ENCODE measurements at regions not wholly inside any gene's neighbourhood (a gene's known extent, or its start where the extent isn't known, plus 50 kb on each side); places are given as distances from the start of the nearest gene placed in this dataset.

DNA sequence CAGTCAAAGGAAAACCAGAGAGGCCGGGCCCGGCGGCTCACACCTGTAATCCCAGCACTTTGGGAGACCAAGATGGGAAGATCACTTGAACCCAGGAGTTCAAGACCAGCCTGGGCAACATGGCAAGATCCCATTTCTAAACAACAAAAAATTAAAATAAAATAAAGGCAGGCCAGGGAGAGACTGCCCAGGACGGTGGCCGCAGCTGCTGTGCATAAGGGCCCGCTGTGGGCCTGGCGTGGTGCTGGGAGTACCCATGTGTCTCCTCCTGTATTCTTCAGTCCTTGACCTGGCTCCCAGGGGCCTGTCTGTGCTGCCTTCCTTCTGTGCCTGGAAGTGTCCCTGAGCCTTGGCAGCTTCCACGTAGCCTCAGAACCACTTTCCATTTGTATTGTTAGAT, 56.8 kb upstream of the CNOT6 start:
- DNase-seq, result no peak
- no peak overlapping the region for H3K9ac ChIP-seq (ENCODE audit: insufficient read depth in 1 of 2, low read length in 2 of 2)
- peaks cover 0 to 2% (median 1%) of the 10 kb centered on the region in 4 donors for H3K9me3 ChIP-seq (ENCODE audit: control insufficient read depth in 4 of 4, insufficient read depth in 3 of 4, low read length in 3 of 4)
- no peak overlapping the region for H3K27ac ChIP-seq (ENCODE audit: low read depth in 1 of 2, low read length in 1 of 2)
- no peak for ATAC-seq (ENCODE audit: insufficient read depth, low FRiP score)
- WGBS, 2 donors, result 93 to 97% methylated on average over 8 of the region's 8 CpGs
- H3K4me1 ChIP-seq (ENCODE audit: control insufficient read depth in 5 of 5, insufficient read depth in 5 of 5, low read length in 5 of 5), result peaks cover 0 to 2% (median 0%) of the 10 kb centered on the region in 5 donors
- no peaks in the 10 kb centered on the region for H3K36me3 ChIP-seq (ENCODE audit: control insufficient read depth in 4 of 4, insufficient read depth in 4 of 4, low read length in 4 of 4)
- H3K27me3 ChIP-seq (ENCODE audit: control insufficient read depth in 3 of 3, insufficient read depth in 3 of 3, low read length in 2 of 3), result no peaks in the 10 kb centered on the region
- TF ChIP-seq, protein P1, sequence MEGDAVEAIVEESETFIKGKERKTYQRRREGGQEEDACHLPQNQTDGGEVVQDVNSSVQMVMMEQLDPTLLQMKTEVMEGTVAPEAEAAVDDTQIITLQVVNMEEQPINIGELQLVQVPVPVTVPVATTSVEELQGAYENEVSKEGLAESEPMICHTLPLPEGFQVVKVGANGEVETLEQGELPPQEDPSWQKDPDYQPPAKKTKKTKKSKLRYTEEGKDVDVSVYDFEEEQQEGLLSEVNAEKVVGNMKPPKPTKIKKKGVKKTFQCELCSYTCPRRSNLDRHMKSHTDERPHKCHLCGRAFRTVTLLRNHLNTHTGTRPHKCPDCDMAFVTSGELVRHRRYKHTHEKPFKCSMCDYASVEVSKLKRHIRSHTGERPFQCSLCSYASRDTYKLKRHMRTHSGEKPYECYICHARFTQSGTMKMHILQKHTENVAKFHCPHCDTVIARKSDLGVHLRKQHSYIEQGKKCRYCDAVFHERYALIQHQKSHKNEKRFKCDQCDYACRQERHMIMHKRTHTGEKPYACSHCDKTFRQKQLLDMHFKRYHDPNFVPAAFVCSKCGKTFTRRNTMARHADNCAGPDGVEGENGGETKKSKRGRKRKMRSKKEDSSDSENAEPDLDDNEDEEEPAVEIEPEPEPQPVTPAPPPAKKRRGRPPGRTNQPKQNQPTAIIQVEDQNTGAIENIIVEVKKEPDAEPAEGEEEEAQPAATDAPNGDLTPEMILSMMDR (IDR thresholded peaks at IDR 0.05; ENCODE audit: control extremely low read depth, extremely low read depth), result no peak
- H3K4me3 ChIP-seq, result no peak overlapping the region

DNA sequence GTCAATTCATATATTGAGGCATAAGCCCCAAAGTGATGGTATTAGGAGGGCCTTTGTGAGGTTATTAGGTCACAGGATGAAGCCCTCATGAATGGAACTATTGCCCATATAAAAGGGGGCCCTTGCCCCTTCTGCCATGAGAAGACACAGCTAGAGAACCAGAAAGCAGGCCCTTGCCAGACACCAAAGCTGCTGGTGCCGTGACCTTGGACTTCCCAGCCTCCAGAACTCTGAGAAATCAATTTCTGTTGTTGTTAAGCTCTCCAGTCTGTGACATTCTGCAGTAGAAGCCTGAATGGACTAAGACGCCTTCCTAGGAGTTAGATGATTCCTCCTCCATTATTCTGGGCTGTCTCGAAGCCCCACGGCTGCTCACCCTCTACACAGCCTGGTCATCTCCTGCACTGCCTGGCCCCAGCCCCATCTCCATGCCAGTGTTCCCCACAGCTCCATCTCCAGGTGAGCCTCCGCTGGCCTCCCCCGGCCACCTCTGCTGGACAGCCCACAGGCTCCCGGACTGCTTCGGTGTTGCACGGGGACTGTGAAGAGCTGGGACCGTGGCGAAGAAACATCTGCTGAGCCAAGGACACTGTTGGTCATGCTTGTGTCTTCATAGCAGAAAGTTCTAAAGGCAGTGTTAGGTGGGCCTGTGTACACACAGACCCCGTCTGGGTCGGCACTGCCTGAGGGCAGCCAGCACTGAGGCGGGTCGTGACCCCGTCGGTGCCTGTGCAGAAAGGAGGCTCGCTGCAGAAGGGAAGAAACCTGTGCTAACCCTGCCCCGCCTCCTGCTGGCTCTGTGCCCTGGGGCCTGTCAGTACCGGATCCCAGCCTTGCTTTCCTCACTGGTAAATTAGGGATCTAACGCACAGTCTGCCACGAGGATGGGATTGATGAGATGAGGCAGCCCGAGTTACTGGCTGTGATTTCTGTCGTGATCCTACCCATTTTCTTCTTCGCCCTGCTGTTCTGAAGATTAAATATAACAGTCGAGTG, 55.1 kb upstream of the CNOT6 start:
- peaks cover 0 to 2% (median 0%) of the 10 kb centered on the region in 5 donors for H3K4me1 ChIP-seq (ENCODE audit: control insufficient read depth in 5 of 5, insufficient read depth in 5 of 5, low read length in 5 of 5)
- no peak overlapping the region for H3K27ac ChIP-seq (ENCODE audit: low read depth in 1 of 2, low read length in 1 of 2)
- no peaks in the 10 kb centered on the region for H3K27me3 ChIP-seq (ENCODE audit: control insufficient read depth in 3 of 3, insufficient read depth in 3 of 3, low read length in 2 of 3)
- ATAC-seq (ENCODE audit: insufficient read depth, low FRiP score) (no peak), DNase-seq (no peak)
- no peak overlapping the region for H3K9ac ChIP-seq (ENCODE audit: insufficient read depth in 1 of 2, low read length in 2 of 2)
- 87 to 89% methylated on average over 26 of the region's 26 CpGs for WGBS, 2 donors
- H3K36me3 ChIP-seq (ENCODE audit: control insufficient read depth in 4 of 4, insufficient read depth in 4 of 4, low read length in 4 of 4), result no peaks in the 10 kb centered on the region
- TF ChIP-seq, protein P1 (IDR thresholded peaks at IDR 0.05; ENCODE audit: control extremely low read depth, extremely low read depth), result no peak
- H3K9me3 ChIP-seq (ENCODE audit: control insufficient read depth in 4 of 4, insufficient read depth in 3 of 4, low read length in 3 of 4), result peaks cover 0 to 5% (median 1%) of the 10 kb centered on the region in 4 donors
- H3K4me3 ChIP-seq, result no peak overlapping the region

DNA sequence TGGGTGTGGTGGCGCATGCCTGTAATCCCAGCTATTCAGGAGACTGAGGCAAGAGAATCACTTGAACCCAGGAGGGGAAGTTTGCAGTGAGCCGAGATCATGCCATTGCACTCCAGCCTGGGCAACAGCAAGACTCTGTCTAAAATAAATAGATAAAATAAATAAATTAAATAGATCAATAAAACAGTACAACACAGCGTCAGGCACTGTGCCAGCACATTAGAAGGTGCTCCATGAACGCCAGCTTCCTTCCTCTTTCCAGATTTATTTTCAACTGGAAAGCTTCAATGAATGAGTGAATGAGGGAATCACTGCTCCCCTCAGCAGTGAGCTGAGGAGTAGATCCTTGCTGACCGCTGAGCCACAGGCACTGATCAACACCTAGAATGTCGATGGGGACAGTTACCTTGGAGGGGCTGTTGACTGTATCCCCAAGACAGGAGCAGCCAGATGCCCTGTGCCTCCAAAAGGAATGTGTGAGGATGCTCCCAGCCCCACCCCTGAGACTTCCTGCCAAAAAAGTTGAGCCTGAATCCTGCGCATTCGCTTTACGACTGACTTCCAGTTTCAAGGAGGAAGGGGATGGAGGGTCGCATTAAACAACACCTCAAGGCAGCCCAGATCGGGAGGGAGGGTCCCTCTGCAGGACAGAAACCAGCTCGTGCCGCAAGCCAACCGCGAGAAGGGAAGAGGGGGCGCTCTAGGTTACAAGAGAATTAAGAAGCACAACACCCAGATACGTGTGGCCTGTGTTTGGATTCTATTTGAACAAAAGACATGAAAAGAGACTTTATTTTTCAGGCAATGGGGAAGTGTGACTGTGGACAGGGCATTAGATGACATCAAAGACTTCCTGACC, 54.0 kb upstream of the CNOT6 start:
- Histone ChIP-seq H3K9ac (ENCODE audit: insufficient read depth in 1 of 2, low read length in 2 of 2) (no peak overlapping the region), H3K9me3 (ENCODE audit: control insufficient read depth in 4 of 4, insufficient read depth in 3 of 4, low read length in 3 of 4) (peaks cover 0 to 8% (median 3%) of the 10 kb centered on the region in 4 donors), H3K27ac (ENCODE audit: low read depth in 1 of 2, low read length in 1 of 2) (no peak overlapping the region), H3K4me3 (no peak overlapping the region), H3K36me3 (ENCODE audit: control insufficient read depth in 4 of 4, insufficient read depth in 4 of 4, low read length in 4 of 4) (no peaks in the 10 kb centered on the region), H3K4me1 (ENCODE audit: control insufficient read depth in 5 of 5, insufficient read depth in 5 of 5, low read length in 5 of 5) (peaks cover 0 to 2% (median 0%) of the 10 kb centered on the region in 5 donors), H3K27me3 (ENCODE audit: control insufficient read depth in 3 of 3, insufficient read depth in 3 of 3, low read length in 2 of 3) (no peaks in the 10 kb centered on the region)
- TF ChIP-seq, protein P1 (IDR thresholded peaks at IDR 0.05; ENCODE audit: control extremely low read depth, extremely low read depth), result no peak
- ATAC-seq (ENCODE audit: insufficient read depth, low FRiP score) (no peak), DNase-seq (no peak)
- WGBS, 2 donors, result 26 to 36% methylated on average over 17 of the region's 17 CpGs
